SK-N-SH treated with all-trans-retinoic acid at 6 μM for 48 hours (cell line): ENCODE measurements at regions not wholly inside any gene's neighbourhood (a gene's known extent, or its start where the extent isn't known, plus 50 kb on each side); places are given as distances from the start of the nearest gene placed in this dataset.

Experiments used
- ATAC-seq: fragments of 200-7000 bp; cut with Tn5 transposase; 3 replicates; pipeline ENCODE4 v1.9.1; 2020; ENCODE audit warnings: mild to moderate bottlenecking, moderate library complexity
- ARNTL ChIP-seq: fragments of 450-650 bp; formaldehyde crosslinking; IDR thresholded peaks from 2 replicates; pipeline ENCODE4 v1.5.0; 2020; ENCODE audit warnings: low read depth, mild to moderate bottlenecking, moderate library complexity, borderline replicate concordance
- BACH2 ChIP-seq: fragments of 250-450 bp; sonication (Bioruptor Pico); IDR thresholded peaks from 2 replicates; pipeline ENCODE4 v1.9.0; 2021; ENCODE audit warnings: mild to moderate bottlenecking, borderline replicate concordance
- ESRRG ChIP-seq: fragments of 250-450 bp; sonication (Bioruptor Pico); IDR thresholded peaks from 2 replicates; pipeline ENCODE4 v1.6.1; 2021; ENCODE audit warnings: mild to moderate bottlenecking
- GLIS3 ChIP-seq: fragments of 250-450 bp; sonication (Bioruptor Pico); IDR thresholded peaks from 2 replicates; pipeline ENCODE4 v1.5.0; 2020; ENCODE audit warnings: mild to moderate bottlenecking, moderate library complexity
- ISL1 ChIP-seq: fragments of 250-450 bp; sonication (Bioruptor Pico); IDR thresholded peaks from 2 replicates; pipeline ENCODE4 v2.1.2; 2022; ENCODE audit warnings: mild to moderate bottlenecking, moderate library complexity
- OSR1 ChIP-seq: fragments of 250-450 bp; sonication (Bioruptor Pico); IDR thresholded peaks from 2 replicates; pipeline ENCODE4 v1.8.0; 2022; ENCODE audit warnings: moderate library complexity, mild to moderate bottlenecking, inconsistent platforms
- PATZ1 ChIP-seq: fragments of 250-450 bp; sonication (Bioruptor Pico); IDR thresholded peaks from 2 replicates; pipeline ENCODE4 v1.8.0; 2020; ENCODE audit warnings: mild to moderate bottlenecking, moderate library complexity, borderline replicate concordance
- PPARA ChIP-seq: fragments of 250-450 bp; sonication (Bioruptor Pico); IDR thresholded peaks from 2 replicates; pipeline ENCODE4 v1.5.0; 2020; ENCODE audit warnings: mild to moderate bottlenecking, borderline replicate concordance
- TCF4 ChIP-seq: fragments of 250-450 bp; sonication (Bioruptor Pico); IDR thresholded peaks from 2 replicates; pipeline ENCODE4 v1.8.0; 2021; ENCODE audit warnings: mild to moderate bottlenecking, moderate library complexity, borderline replicate concordance
- TOX ChIP-seq: fragments of 250-450 bp; sonication (Bioruptor Pico); IDR thresholded peaks from 2 replicates; pipeline ENCODE4 v1.8.0; 2021; ENCODE audit warnings: mild to moderate bottlenecking, moderate library complexity, borderline replicate concordance
- ZC3H10 ChIP-seq: fragments of 250-450 bp; sonication (Bioruptor Pico); IDR thresholded peaks from 2 replicates; pipeline ENCODE4 v1.5.1; 2021; ENCODE audit warnings: mild to moderate bottlenecking, moderate library complexity
- ZFP3 ChIP-seq: fragments of 250-450 bp; sonication (Bioruptor Pico); IDR thresholded peaks from 2 replicates; pipeline ENCODE4 v1.5.0; 2020; ENCODE audit warnings: mild to moderate bottlenecking, moderate library complexity
- ZFP30 ChIP-seq: fragments of 450-650 bp; formaldehyde crosslinking; IDR thresholded peaks from 2 replicates; pipeline ENCODE4 v1.5.0; 2022; ENCODE audit warnings: mild to moderate bottlenecking, moderate library complexity
- ZNF565 ChIP-seq: fragments of 450-650 bp; formaldehyde crosslinking; conservative IDR thresholded peaks from 2 replicates; pipeline ENCODE4 v1.5.0; 2020; ENCODE audit warnings: low read depth, mild to moderate bottlenecking, moderate library complexity
- ZNF70 ChIP-seq: fragments of 450-650 bp; formaldehyde crosslinking; IDR thresholded peaks from 2 replicates; pipeline ENCODE4 v1.5.0; 2020; ENCODE audit warnings: mild to moderate bottlenecking, moderate library complexity
- ZNF8 ChIP-seq: fragments of 450-650 bp; formaldehyde crosslinking; IDR thresholded peaks from 2 replicates; pipeline ENCODE4 v1.5.0; 2020; ENCODE audit warnings: mild to moderate bottlenecking, moderate library complexity
- TF ChIP-seq, protein P1 (sequence below): fragments of 250-450 bp; sonication (Bioruptor Pico); IDR thresholded peaks from 2 replicates; pipeline ENCODE4 v1.5.0; 2020; ENCODE audit warnings: mild to moderate bottlenecking, moderate library complexity
- TF ChIP-seq, protein P2 (sequence below): fragments of 250-450 bp; sonication (Bioruptor Pico); IDR thresholded peaks from 2 replicates; pipeline ENCODE4 v1.8.0; 2021; ENCODE audit warnings: low read depth, mild to moderate bottlenecking, moderate library complexity, borderline replicate concordance

- TF ChIP-seq PATZ1 (CRISPR knock-in tag) (no peak), ZFP3 (no peak)
These were observed 75.8 kb downstream of the NUDT12 start (continued) for GRCh38 chr5:103486739-103487138.

DNA sequence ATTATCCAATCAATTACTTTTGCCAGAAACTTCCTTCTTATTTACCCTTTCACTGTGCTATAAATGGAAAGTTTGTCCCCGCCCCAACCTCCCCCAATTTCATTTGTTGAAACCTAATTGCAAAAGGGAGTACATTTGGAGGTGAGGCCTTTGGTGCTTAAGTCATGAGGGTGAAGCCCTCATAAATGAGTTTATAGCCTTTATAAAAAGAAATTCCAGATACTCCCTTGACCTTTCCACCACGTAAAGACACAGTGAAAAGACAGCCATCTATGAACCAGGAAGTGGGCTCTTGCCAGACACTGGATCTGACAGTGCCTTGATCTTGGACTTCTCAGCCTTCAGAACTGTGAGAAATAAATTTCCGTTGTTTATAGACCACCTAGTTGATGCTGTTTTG, 82.3 kb downstream of the NUDT12 start:
- TF ChIP-seq BACH2 (no peak), TOX (no peak), ZNF8 (no peak), OSR1 (CRISPR knock-in tag) (no peak), TCF4 (CRISPR knock-in tag) (no peak), GLIS3 (CRISPR knock-in tag) (no peak), PPARA (CRISPR knock-in tag) (no peak)
- TF ChIP-seq, protein P1, sequence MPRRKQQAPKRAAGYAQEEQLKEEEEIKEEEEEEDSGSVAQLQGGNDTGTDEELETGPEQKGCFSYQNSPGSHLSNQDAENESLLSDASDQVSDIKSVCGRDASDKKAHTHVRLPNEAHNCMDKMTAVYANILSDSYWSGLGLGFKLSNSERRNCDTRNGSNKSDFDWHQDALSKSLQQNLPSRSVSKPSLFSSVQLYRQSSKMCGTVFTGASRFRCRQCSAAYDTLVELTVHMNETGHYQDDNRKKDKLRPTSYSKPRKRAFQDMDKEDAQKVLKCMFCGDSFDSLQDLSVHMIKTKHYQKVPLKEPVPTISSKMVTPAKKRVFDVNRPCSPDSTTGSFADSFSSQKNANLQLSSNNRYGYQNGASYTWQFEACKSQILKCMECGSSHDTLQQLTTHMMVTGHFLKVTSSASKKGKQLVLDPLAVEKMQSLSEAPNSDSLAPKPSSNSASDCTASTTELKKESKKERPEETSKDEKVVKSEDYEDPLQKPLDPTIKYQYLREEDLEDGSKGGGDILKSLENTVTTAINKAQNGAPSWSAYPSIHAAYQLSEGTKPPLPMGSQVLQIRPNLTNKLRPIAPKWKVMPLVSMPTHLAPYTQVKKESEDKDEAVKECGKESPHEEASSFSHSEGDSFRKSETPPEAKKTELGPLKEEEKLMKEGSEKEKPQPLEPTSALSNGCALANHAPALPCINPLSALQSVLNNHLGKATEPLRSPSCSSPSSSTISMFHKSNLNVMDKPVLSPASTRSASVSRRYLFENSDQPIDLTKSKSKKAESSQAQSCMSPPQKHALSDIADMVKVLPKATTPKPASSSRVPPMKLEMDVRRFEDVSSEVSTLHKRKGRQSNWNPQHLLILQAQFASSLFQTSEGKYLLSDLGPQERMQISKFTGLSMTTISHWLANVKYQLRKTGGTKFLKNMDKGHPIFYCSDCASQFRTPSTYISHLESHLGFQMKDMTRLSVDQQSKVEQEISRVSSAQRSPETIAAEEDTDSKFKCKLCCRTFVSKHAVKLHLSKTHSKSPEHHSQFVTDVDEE (CRISPR knock-in tag), result no peak
- no peak for ATAC-seq

- TF ChIP-seq PPARA (CRISPR knock-in tag) (no peak), ZNF8 (no peak), ZNF70 (no peak), BACH2 (no peak), ESRRG (no peak), GLIS3 (CRISPR knock-in tag) (no peak), ISL1 (CRISPR knock-in tag) (no peak), ZC3H10 (CRISPR knock-in tag) (no peak)
- no peak for ATAC-seq
These were observed 84.9 kb downstream of the NUDT12 start for GRCh38 chr5:103477678-103478077.

GRCh38 chr5:103476811-103477210, 85.8 kb downstream of the NUDT12 start:
- TF ChIP-seq ARNTL (no peak), ZFP30 (CRISPR knock-in tag) (no peak), GLIS3 (CRISPR knock-in tag) (no peak), ZFP3 (no peak), OSR1 (CRISPR knock-in tag) (no peak), ESRRG (no peak), TOX (no peak), BACH2 (no peak), TCF4 (CRISPR knock-in tag) (no peak), ZNF565 (CRISPR knock-in tag) (no peak), PPARA (CRISPR knock-in tag) (no peak), ISL1 (CRISPR knock-in tag) (no peak)
- TF ChIP-seq, protein P1 (CRISPR knock-in tag), result no peak
- TF ChIP-seq, protein P2, sequence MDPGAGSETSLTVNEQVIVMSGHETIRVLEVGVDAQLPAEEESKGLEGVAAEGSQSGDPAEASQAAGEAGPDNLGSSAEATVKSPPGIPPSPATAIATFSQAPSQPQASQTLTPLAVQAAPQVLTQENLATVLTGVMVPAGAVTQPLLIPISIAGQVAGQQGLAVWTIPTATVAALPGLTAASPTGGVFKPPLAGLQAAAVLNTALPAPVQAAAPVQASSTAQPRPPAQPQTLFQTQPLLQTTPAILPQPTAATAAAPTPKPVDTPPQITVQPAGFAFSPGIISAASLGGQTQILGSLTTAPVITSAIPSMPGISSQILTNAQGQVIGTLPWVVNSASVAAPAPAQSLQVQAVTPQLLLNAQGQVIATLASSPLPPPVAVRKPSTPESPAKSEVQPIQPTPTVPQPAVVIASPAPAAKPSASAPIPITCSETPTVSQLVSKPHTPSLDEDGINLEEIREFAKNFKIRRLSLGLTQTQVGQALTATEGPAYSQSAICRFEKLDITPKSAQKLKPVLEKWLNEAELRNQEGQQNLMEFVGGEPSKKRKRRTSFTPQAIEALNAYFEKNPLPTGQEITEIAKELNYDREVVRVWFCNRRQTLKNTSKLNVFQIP (CRISPR knock-in tag), result no peak
- ATAC-seq, result no peak
